RWPE2 (cell line): ENCODE measurements at regions not wholly inside any gene's neighbourhood (a gene's known extent, or its start where the extent isn't known, plus 50 kb on each side); places are given as distances from the start of the nearest gene placed in this dataset.

Experiments
- ATAC-seq: fragments of 200-7000 bp; cut with Tn5 transposase; 3 replicates; pipeline ENCODE4 v1.9.1; 2021; ENCODE audit warnings: low read depth
- DNase-seq: peaks from one replicate; pipeline ENCODE4 v3.0.0-alpha.2; 2020; ENCODE audit warnings: low spot score
- H3K27ac ChIP-seq: fragments of 450-650 bp; 2 replicates; pipeline ENCODE4 v1.5.1; 2017; ENCODE audit warnings: mild to moderate bottlenecking; ENCODE audit not compliant: poor library complexity, severe bottlenecking
- H3K27me3 ChIP-seq: fragments of 250-450 bp; sonication (Bioruptor Pico); 2 replicates; pipeline ENCODE4 v1.5.1; 2021; ENCODE audit warnings: mild to moderate bottlenecking, moderate library complexity; ENCODE audit not compliant: insufficient read depth, poor library complexity, severe bottlenecking
- H3K36me3 ChIP-seq: fragments of 250-450 bp; sonication (Bioruptor Pico); 2 replicates; pipeline ENCODE4 v1.5.1; 2020; ENCODE audit warnings: low read depth, mild to moderate bottlenecking, moderate library complexity
- H3K4me1 ChIP-seq: fragments of 250-450 bp; sonication (Bioruptor Pico); 2 replicates; pipeline ENCODE4 v1.5.1; 2021; ENCODE audit warnings: mild to moderate bottlenecking, moderate library complexity; ENCODE audit not compliant: insufficient read depth, poor library complexity, severe bottlenecking
- H3K4me3 ChIP-seq: fragments of 250-450 bp; sonication (Bioruptor Pico); 2 replicates; pipeline ENCODE4 v1.5.1; 2021; ENCODE audit warnings: mild to moderate bottlenecking, moderate library complexity; ENCODE audit not compliant: severe bottlenecking
- H3K9me3 ChIP-seq: fragments of 250-450 bp; sonication (Bioruptor Pico); 2 replicates; pipeline ENCODE4 v1.5.1; 2021; ENCODE audit warnings: mild to moderate bottlenecking, moderate library complexity; ENCODE audit not compliant: severe bottlenecking
- CTCF ChIP-seq: fragments of 450-650 bp; IDR thresholded peaks from one replicate; pipeline ENCODE4 v1.5.1; 2017; ENCODE audit warnings: mild to moderate bottlenecking, moderate library complexity; ENCODE audit not compliant: poor library complexity, severe bottlenecking

- Histone ChIP-seq H3K27me3 (no peaks in the 10 kb centered on the region), H3K36me3 (no peaks in the 10 kb centered on the region), H3K4me1 (no peaks in the 10 kb centered on the region), H3K4me3 (no peak overlapping the region), H3K27ac (no peak overlapping the region), H3K9me3 (no peaks in the 10 kb centered on the region)
- DNase-seq (no peak), ATAC-seq (no peak)
- TF ChIP-seq CTCF = no peak
Measured at GRCh38 chr9:16211946-16212345, 658.5 kb downstream of the BNC2 start.

- Histone ChIP-seq H3K27ac (no peak overlapping the region), H3K4me1 (no peaks in the 10 kb centered on the region), H3K4me3 (no peak overlapping the region), H3K27me3 (no peaks in the 10 kb centered on the region), H3K9me3 (no peaks in the 10 kb centered on the region), H3K36me3 (no peaks in the 10 kb centered on the region)
- ATAC-seq = peak; percentile 93
- DNase-seq = no peak
- TF ChIP-seq CTCF = no peak
Measured at GRCh38 chr9:16213781-16214515, 656.5 kb downstream of the BNC2 start.

GRCh38 chr9:16214677-16215352 lies 655.7 kb downstream of the BNC2 start:
- no peak overlapping the region for H3K27ac ChIP-seq
- no peak overlapping the region for H3K4me3 ChIP-seq
- TF ChIP-seq CTCF = no peak
- H3K27me3 ChIP-seq = no peaks in the 10 kb centered on the region
- no peaks in the 10 kb centered on the region for H3K36me3 ChIP-seq
- DNase-seq (no peak), ATAC-seq (no peak)
- H3K9me3 ChIP-seq = no peaks in the 10 kb centered on the region
- H3K4me1 ChIP-seq = no peaks in the 10 kb centered on the region

- no peaks in the 10 kb centered on the region for H3K36me3 ChIP-seq
Measured at GRCh38 chr9:16215353-16215680, 655.2 kb downstream of the BNC2 start.

More at GRCh38 chr9:16215353-16215680, 655.2 kb downstream of the BNC2 start:
- Histone ChIP-seq H3K9me3 (no peaks in the 10 kb centered on the region), H3K4me3 (no peak overlapping the region), H3K4me1 (no peaks in the 10 kb centered on the region), H3K27ac (no peak overlapping the region), H3K27me3 (no peaks in the 10 kb centered on the region)
- DNase-seq (no peak), ATAC-seq (no peak)
- no peak for TF ChIP-seq CTCF
